Neural progenitor cell (in vitro differentiated cells): ENCODE measurements at regions not wholly inside any gene's neighbourhood (a gene's known extent, or its start where the extent isn't known, plus 50 kb on each side); places are given as distances from the start of the nearest gene placed in this dataset.

Experiments used
- DNase-seq: peaks from one replicate; pipeline ENCODE4 v3.0.0-alpha.2; 2016; ENCODE audit warnings: low spot score
- H2AFZ ChIP-seq: fragments of 200-600 bp; sonication (generic); replicated peaks from 2 replicates; pipeline ENCODE4 v1.6.1; 2016; ENCODE audit warnings: antibody characterized with exemption
- H3F3A ChIP-seq: fragments of 200-600 bp; sonication (generic); 2 replicates; pipeline ENCODE4 v1.6.1; 2016; ENCODE audit warnings: antibody characterized with exemption, low read depth
- H3K27ac ChIP-seq: fragments of 200-600 bp; sonication (generic); 2 replicates; pipeline ENCODE4 v1.5.1; 2016; ENCODE audit warnings: mild to moderate bottlenecking
- H3K27me3 ChIP-seq: fragments of 200-600 bp; sonication (generic); 2 replicates; pipeline ENCODE4 v1.6.1; 2016; ENCODE audit warnings: mild to moderate bottlenecking, moderate library complexity
- H3K36me3 ChIP-seq: fragments of 200-600 bp; sonication (generic); 2 replicates; pipeline ENCODE4 v1.5.1; 2016
- H3K4me1 ChIP-seq: fragments of 200-600 bp; sonication (generic); 2 replicates; pipeline ENCODE4 v1.6.1; 2016; ENCODE audit warnings: mixed run types
- H3K4me2 ChIP-seq: fragments of 200-600 bp; sonication (generic); 2 replicates; pipeline ENCODE4 v1.6.1; 2016
- H3K4me3 ChIP-seq: fragments of 200-600 bp; sonication (generic); 2 replicates; pipeline ENCODE4 v1.5.1; 2016
- H3K79me2 ChIP-seq: fragments of 200-600 bp; sonication (generic); 2 replicates; pipeline ENCODE4 v1.6.1; 2016; ENCODE audit warnings: low read depth
- H3K9ac ChIP-seq: fragments of 200-600 bp; sonication (generic); 2 replicates; pipeline ENCODE4 v1.6.1; 2016
- H3K9me3 ChIP-seq: fragments of 200-600 bp; sonication (generic); 2 replicates; pipeline ENCODE4 v1.5.1; 2016; ENCODE audit warnings: low read depth
- H4K20me1 ChIP-seq: fragments of 200-600 bp; sonication (generic); 2 replicates; pipeline ENCODE4 v1.6.1; 2016; ENCODE audit warnings: low read depth
- H3K27ac Mint-ChIP-seq: 3 replicates; pipeline ENCODE4 v1.8.0; 2021; ENCODE audit warnings: mixed read lengths
- H3K27me3 Mint-ChIP-seq: 2 replicates; pipeline ENCODE4 v1.8.0; 2022; ENCODE audit warnings: low read depth, mild to moderate bottlenecking, inconsistent platforms, moderate library complexity, mixed read lengths; ENCODE audit not compliant: insufficient read depth
- H3K36me3 Mint-ChIP-seq: 3 replicates; pipeline ENCODE4 v1.8.0; 2021; ENCODE audit warnings: mixed read lengths
- H3K4me1 Mint-ChIP-seq: 3 replicates; pipeline ENCODE4 v1.8.0; 2021; ENCODE audit warnings: mixed read lengths
- H3K4me3 Mint-ChIP-seq: 3 replicates; pipeline ENCODE4 v1.8.0; 2021; ENCODE audit warnings: mild to moderate bottlenecking, moderate library complexity, mixed read lengths
- H3K9me3 Mint-ChIP-seq: 3 replicates; pipeline ENCODE4 v1.8.0; 2020; ENCODE audit warnings: mixed read lengths
- CTCF ChIP-seq: fragments of 200-600 bp; sonication (generic); IDR thresholded peaks from 2 replicates; pipeline ENCODE4 v1.5.1; 2017; ENCODE audit warnings: antibody characterized with exemption, mild to moderate bottlenecking
- EZH2 ChIP-seq: fragments of 200-600 bp; sonication (generic); IDR thresholded peaks from 2 replicates; pipeline ENCODE4 v1.6.1; 2017; ENCODE audit warnings: antibody characterized with exemption, mild to moderate bottlenecking, moderate library complexity
- EZH2phosphoT487 ChIP-seq: fragments of 200-600 bp; sonication (generic); IDR thresholded peaks from 2 replicates; pipeline ENCODE4 v1.6.1; 2017; ENCODE audit warnings: antibody characterized with exemption

GRCh38 chr10:61166489-61166888 is 222.5 kb upstream of the RHOBTB1 start:
- Histone ChIP-seq H2AFZ (no peak overlapping the region), H3K9ac (no peak overlapping the region), H3K27ac (no peak overlapping the region), H3K4me2 (no peak overlapping the region), H3F3A (no peaks in the 10 kb centered on the region), H3K9me3 (no peaks in the 10 kb centered on the region), H3K4me1 (no peaks in the 10 kb centered on the region), H3K4me3 (no peak overlapping the region), H3K27me3 (no peaks in the 10 kb centered on the region), H4K20me1 (no peaks in the 10 kb centered on the region), H3K79me2 (no peaks in the 10 kb centered on the region), H3K36me3 (no peaks in the 10 kb centered on the region)
- H3K27ac Mint-ChIP-seq, result no peak overlapping the region
- DNase-seq, result no peak
- no peaks in the 10 kb centered on the region for H3K4me1 Mint-ChIP-seq
- H3K27me3 Mint-ChIP-seq, result no peaks in the 10 kb centered on the region
- no peak for TF ChIP-seq EZH2phosphoT487
- TF ChIP-seq CTCF, result no peak
- no peak for TF ChIP-seq EZH2
- peaks cover 2% of the 10 kb centered on the region for H3K9me3 Mint-ChIP-seq
- no peak overlapping the region for H3K4me3 Mint-ChIP-seq
- H3K36me3 Mint-ChIP-seq, result no peaks in the 10 kb centered on the region

- Histone ChIP-seq H3K4me3 (no peak overlapping the region), H3K36me3 (no peaks in the 10 kb centered on the region), H3F3A (no peaks in the 10 kb centered on the region), H3K27ac (no peak overlapping the region), H3K4me1 (no peaks in the 10 kb centered on the region), H3K9ac (no peak overlapping the region), H4K20me1 (no peaks in the 10 kb centered on the region), H3K9me3 (no peaks in the 10 kb centered on the region), H2AFZ (no peak overlapping the region), H3K79me2 (no peaks in the 10 kb centered on the region), H3K4me2 (no peak overlapping the region), H3K27me3 (no peaks in the 10 kb centered on the region)
- no peak for DNase-seq
- Mint-ChIP-seq H3K9me3 (peaks cover 2% of the 10 kb centered on the region), H3K27me3 (no peaks in the 10 kb centered on the region), H3K36me3 (no peaks in the 10 kb centered on the region), H3K4me3 (no peak overlapping the region), H3K27ac (no peak overlapping the region), H3K4me1 (no peaks in the 10 kb centered on the region)
- TF ChIP-seq EZH2phosphoT487 (no peak), CTCF (no peak), EZH2 (no peak)
These were observed 222.1 kb upstream of the RHOBTB1 start for GRCh38 chr10:61166065-61166464.

DNA sequence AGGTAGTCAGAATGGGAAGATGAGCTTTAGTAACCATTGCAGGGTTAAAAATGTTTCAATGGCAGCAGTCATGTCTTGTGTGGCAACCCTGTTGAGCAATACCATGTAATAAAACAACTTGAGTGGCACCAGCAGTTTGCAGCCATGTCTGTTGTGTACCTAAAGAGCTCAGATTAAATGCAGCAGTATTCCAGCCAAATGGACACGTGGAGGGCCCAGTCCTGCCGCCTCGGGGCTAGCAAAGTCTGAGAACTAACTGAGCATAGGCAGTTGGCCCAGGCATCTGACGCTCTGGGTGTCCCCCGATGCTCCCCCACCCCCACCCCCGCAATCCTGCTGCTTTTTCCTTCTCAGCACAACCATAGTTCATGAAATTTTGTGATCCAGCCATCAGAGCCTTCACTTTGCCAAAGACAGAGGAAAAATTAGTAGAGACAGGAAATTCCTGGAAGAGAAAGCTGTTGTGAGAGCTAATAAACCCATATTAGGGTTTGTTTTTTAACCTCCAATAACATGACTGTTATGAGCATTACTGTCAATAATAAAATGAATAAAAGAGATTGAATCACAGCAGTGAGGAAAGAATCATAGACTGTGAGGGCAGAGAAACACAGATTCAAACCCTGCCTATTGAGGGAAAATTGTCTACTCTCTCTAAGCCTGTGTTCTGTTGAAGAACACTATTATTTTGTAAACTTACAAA is 220.6 kb upstream of the RHOBTB1 start:
- Histone ChIP-seq H3K27me3 (no peaks in the 10 kb centered on the region), H2AFZ (no peak overlapping the region), H3K9me3 (no peaks in the 10 kb centered on the region), H3K4me3 (no peak overlapping the region), H4K20me1 (no peaks in the 10 kb centered on the region), H3K27ac (no peak overlapping the region), H3K9ac (no peak overlapping the region), H3K4me1 (no peaks in the 10 kb centered on the region), H3F3A (no peaks in the 10 kb centered on the region), H3K36me3 (no peaks in the 10 kb centered on the region), H3K79me2 (no peaks in the 10 kb centered on the region), H3K4me2 (no peak overlapping the region)
- Mint-ChIP-seq H3K27ac (no peak overlapping the region), H3K36me3 (no peaks in the 10 kb centered on the region), H3K4me1 (no peaks in the 10 kb centered on the region), H3K9me3 (peaks cover 2% of the 10 kb centered on the region), H3K4me3 (no peak overlapping the region), H3K27me3 (peaks cover 2% of the 10 kb centered on the region)
- TF ChIP-seq CTCF (no peak), EZH2phosphoT487 (no peak), EZH2 (no peak)
- DNase-seq, result no peak
